Activated T-helper 1 cell treated with anti-CD3 and anti-CD28 coated beads, Interleukin-2, amount 50 U/mL, for 16 hours (primary cell): ENCODE measurements at regions not wholly inside any gene's neighbourhood (a gene's known extent, or its start where the extent isn't known, plus 50 kb on each side); places are given as distances from the start of the nearest gene placed in this dataset.
A peak's percentile ranks its signal among the peaks of the same experiment; 100 is the strongest.
"Not testable (repeated sequence)": the region's sequence is repeated elsewhere in the genome, so short reads cannot be mapped to it uniquely, and the experiment has no call there.

Source experiments
- DNase-seq, 2 donors: peaks; one replicate each; pipeline ENCODE4 v3.0.0-alpha.2; 2020; ENCODE audit warnings: low read depth in 1 of 2, low spot score in 1 of 2

DNA sequence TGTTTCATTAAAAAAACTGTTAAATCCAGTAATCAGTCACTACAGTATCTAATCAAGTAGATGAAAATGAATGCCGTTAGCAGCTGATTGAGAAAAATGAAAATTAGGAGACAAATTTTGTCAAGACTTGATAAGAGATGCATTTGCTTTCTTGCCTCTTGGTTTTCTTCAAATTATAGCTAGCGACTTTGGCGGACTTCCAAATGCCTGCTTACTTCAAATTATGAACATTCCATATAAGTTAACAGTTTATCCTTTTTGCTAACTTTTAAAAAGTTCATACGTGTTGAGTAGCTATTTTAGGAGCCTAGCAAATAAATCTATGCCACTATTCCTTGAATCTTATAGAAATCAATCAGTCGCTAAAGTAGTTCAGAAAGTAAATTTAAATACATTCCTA is 58.8 kb downstream of the PPP4R3C start:
- DNase-seq = no peak

DNA sequence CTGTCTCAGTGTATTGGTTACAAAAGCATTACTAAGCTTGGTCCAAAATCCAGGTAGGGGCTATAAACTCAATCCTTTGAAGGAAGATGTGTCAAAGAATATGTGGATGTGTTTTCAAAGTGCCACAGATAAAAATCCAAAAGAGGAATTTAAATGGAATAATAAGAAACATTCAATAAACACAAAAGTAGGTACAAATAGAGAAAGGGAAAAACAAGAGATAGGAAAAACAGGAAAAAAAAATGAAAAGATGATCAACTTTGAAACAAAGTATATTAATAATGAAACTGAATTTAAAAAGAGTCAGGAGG is 64.0 kb downstream of the PPP4R3C start:
- DNase-seq = no peak

- DNase-seq = no peak
These were observed 71.5 kb downstream of the PPP4R3C start for GRCh38 chrX:27391623-27392022.

DNA sequence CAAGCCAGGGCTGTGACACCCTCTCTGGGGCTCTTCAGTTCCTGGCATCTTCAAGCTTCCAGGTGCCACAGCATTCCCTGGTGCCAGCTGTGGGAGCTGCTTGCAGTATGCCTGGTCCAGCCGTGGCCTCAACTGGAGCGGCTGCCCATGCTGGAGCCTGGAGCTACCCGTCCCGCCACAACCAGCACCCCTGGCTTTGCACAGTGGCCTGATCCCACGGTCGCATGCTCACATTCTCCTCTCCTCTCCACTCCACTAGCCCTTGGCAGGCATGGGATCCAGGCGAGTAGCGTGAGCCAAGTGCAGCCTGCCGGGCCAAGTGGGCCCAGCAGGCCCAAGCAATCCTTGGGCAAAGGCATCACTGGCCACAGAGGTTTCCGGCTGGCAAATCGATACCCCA is 81.7 kb downstream of the PPP4R3C start:
- no peak for DNase-seq

- DNase-seq = no peak
These were observed 82.8 kb downstream of the PPP4R3C start for GRCh38 chrX:27380163-27380845.

- DNase-seq = no peak
These were observed 109.1 kb downstream of the PPP4R3C start for GRCh38 chrX:27354021-27354420.

GRCh38 chrX:27350476-27350875 is 112.7 kb downstream of the PPP4R3C start:
- DNase-seq = no peak

DNA sequence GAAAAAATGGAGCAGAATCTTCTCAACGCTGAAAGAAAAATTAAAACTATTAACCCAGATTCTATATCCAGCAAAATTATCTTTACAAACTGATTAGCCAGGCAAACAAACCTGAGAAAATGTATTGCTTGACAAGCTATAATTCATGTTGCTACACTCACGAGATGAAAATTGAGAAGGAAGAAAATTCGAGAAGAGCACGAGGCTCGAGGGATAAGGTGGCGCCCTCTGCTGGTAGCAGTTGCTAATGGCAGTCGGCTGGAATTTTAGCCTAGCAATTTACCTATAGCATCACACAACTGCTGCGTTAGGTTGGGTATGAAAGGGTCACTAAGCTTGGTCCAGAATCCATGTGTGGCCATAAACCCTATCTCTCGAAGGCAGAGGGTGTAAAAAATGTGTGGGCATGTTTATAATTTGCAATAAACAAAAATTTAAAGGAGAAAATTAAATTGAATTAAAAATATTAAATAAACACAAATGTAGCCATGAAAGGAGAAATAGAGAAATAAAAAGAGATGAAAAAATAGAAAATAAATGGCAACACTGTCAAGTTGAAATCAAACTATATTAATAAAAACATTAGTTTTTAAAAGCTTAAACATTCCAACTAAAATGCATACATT is 126.6 kb downstream of the PPP4R3C start:
- peak in 1 of 2 donors; percentile 4 for DNase-seq

DNA sequence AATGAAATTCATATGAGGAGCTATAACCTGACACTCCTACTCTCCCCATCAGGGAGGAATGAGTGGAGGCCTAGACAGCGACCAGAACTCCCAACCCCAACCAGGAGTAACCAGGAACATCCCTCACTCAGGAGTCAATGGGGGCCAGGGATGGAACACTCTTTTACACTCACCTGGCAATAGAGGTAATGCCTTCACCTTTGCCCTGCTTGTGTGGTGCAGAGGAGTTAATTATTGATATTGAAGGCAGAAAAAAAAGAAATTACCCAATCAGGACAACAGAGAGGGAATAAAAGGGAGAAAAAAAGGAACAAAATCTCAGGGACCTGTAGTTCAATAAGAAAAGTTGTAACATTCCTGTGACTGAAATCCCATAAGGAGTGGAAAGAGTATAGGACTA is 141.5 kb downstream of the PPP4R3C start:
- no peak for DNase-seq

GRCh38 chrX:27309406-27309805 is 153.7 kb downstream of the PPP4R3C start:
- DNase-seq = no peak

- no peak for DNase-seq
These were observed 155.6 kb downstream of the PPP4R3C start for GRCh38 chrX:27307546-27307945.

- not testable (repeated sequence) for DNase-seq
These were observed 170.6 kb downstream of the PPP4R3C start for GRCh38 chrX:27292552-27292951.

DNA sequence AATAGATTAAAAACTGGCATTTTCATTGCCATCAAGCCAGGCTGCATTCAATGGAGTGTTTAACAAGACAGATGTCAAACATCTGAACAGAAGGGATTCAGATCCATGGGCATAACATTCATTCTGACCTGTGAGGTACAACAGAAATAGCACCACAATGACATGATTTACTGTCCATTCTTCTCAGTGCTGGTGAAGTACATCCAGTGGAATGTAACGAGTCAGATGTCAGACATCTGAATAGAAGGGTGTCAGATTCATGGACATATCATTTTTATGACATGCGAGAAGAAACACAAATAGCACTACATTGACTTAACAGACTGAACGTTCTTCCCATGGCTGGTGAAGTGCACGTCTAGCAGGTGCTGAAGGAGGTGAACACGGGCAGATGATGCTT is 186.4 kb downstream of the PPP4R3C start:
- no peak for DNase-seq

DNA sequence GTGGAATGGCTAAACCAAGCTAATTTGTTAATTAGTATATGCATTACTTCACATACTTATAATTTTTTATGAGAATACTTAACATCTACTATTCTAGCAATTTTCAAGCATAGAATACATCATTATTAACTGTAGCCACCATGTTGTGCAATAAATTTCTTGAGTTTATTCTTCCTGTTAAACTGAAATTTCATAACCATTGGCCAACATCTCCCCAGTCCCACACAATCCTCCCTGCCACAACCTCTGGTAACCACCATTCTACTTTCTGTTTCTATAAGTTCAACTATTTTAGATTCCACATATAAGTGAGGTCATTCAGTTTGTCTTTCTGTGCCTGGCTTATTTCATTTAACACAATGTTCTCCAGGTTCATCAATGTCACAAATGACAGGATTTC is 208.5 kb downstream of the PPP4R3C start:
- no peak for DNase-seq

DNA sequence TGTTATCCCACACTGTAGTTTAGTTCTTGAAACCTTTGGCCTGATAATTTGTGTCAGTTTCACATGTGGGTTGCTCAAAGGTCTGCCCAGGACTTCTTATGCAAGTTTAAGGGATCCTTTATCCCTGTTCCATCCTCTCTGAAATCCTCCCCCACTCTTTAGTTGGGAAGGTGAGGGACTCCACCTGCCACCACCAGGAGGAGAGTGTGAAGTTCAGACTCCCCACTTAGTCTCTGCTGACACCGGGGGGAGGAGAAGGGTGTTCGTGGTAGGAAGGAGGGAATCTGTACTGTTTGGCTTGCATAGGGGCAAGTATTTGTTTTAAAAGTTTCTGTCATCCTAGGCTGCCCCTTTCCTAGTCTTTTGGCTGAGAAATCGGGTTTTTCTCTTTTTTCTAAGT is 211.8 kb downstream of the PPP4R3C start:
- DNase-seq = no peak

GRCh38 chrX:27242581-27242980 is 220.6 kb downstream of the PPP4R3C start:
- no peak for DNase-seq

- DNase-seq = no peak
These were observed 221.2 kb downstream of the PPP4R3C start for GRCh38 chrX:27241981-27242380.

- DNase-seq = not testable (repeated sequence)
These were observed 223.1 kb downstream of the PPP4R3C start for GRCh38 chrX:27240042-27240441.

DNA sequence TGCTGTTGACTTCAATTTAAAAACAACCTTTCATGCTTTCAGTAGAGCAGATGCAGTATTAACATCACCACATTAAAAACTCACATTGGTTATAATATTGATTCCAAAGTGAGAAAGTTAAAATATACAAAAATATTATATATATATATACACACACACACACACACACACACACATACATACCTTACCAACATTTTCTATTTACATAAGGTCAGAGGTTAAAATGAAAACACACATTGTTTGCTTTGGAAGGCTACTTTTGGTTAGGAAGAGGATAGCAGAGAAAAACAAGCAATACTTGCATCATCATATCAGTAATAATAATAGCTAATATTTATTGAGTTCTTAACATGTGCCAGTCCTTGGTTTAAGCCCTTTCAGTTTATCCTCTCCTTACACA is 226.5 kb downstream of the PPP4R3C start:
- DNase-seq = no peak

- no peak for DNase-seq
These were observed 233.4 kb downstream of the PPP4R3C start for GRCh38 chrX:27229721-27230120.

GRCh38 chrX:27222661-27223060 is 240.5 kb downstream of the PPP4R3C start:
- DNase-seq = no peak

- peak in 1 of 2 donors; percentile 2 for DNase-seq
These were observed 276.5 kb downstream of the PPP4R3C start for GRCh38 chrX:27186671-27187070.

- no peak for DNase-seq
These were observed 299.9 kb downstream of the PPP4R3C start for GRCh38 chrX:27163236-27163635.
